GM21381 (cell line): ENCODE measurements at regions not wholly inside any gene's neighbourhood (a gene's known extent, or its start where the extent isn't known, plus 50 kb on each side); places are given as distances from the start of the nearest gene placed in this dataset.

Experiments
- ATAC-seq: cut with Tn5 transposase; IDR thresholded peaks from one replicate; pipeline ENCODE4 v1.9.1; 2021; ENCODE audit warnings: mild to moderate bottlenecking, moderate library complexity; ENCODE audit not compliant: unreplicated experiment

- no peak for ATAC-seq
Observed at GRCh38 chr20:43863821-43864544, 50.7 kb upstream of the TOX2 start.

- no peak for ATAC-seq
Observed at GRCh38 chr20:43863330-43863729, 51.3 kb upstream of the TOX2 start.

GRCh38 chr20:43862438-43862837, 52.2 kb upstream of the TOX2 start:
- ATAC-seq: no peak

GRCh38 chr20:43859994-43860393, 54.7 kb upstream of the TOX2 start:
- no peak for ATAC-seq

GRCh38 chr20:43857932-43858331, 56.7 kb upstream of the TOX2 start:
- no peak for ATAC-seq

- ATAC-seq: no peak
Observed at GRCh38 chr20:43857127-43857526, 57.5 kb upstream of the TOX2 start.

- no peak for ATAC-seq
Observed at GRCh38 chr20:43855803-43856202, 58.8 kb upstream of the TOX2 start.

GRCh38 chr20:43853918-43854317, 60.7 kb upstream of the TOX2 start:
- ATAC-seq: no peak

GRCh38 chr20:43853174-43853803, 61.4 kb upstream of the TOX2 start:
- ATAC-seq: no peak

- no peak for ATAC-seq
Observed at GRCh38 chr20:43849496-43850186, 65.0 kb upstream of the TOX2 start.

- no peak for ATAC-seq
Observed at GRCh38 chr20:43846516-43846905, 68.1 kb upstream of the TOX2 start.

- no peak for ATAC-seq
Observed at GRCh38 chr20:43844778-43845614, 69.7 kb upstream of the TOX2 start.

- no peak for ATAC-seq
Observed at GRCh38 chr20:43843965-43844660, 70.5 kb upstream of the TOX2 start.

- ATAC-seq: no peak
Observed at GRCh38 chr20:43843096-43843964, 71.3 kb upstream of the TOX2 start.

GRCh38 chr20:43842126-43843020, 72.3 kb upstream of the TOX2 start:
- ATAC-seq: no peak

- no peak for ATAC-seq
Observed at GRCh38 chr20:43840382-43841070, 74.1 kb upstream of the TOX2 start.

GRCh38 chr20:43839793-43840199, 74.9 kb upstream of the TOX2 start:
- no peak for ATAC-seq

- ATAC-seq: no peak
Observed at GRCh38 chr20:43838703-43839060, 76.0 kb upstream of the TOX2 start.
